GM19043 (cell line): ENCODE measurements at regions not wholly inside any gene's neighbourhood (a gene's known extent, or its start where the extent isn't known, plus 50 kb on each side); places are given as distances from the start of the nearest gene placed in this dataset.

Experiments used
- ATAC-seq: cut with Tn5 transposase; IDR thresholded peaks from one replicate; pipeline ENCODE4 v1.9.1; 2021; ENCODE audit warnings: low read depth; ENCODE audit not compliant: unreplicated experiment

- no peak for ATAC-seq
Observed at GRCh38 chr2:228866044-228866443, 405.0 kb downstream of the PID1 start.

DNA sequence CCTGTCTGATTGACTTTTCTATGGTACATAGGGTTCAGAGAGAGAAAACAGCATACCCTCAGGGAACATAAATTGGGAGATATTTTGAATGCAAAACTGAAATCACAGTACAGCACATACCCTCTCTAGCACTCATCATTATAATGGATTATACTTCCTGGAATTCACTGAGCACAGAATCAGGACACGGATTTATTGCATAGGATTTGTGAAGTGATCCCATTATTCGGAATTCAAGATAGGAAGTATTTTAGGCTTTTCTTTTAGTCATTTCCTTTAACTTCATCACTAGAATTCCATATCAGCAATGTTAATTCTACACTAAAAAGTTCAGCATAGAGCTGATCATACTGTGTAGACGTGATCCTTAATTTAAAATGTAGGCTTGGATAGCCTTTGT is 407.0 kb downstream of the PID1 start:
- no peak for ATAC-seq

GRCh38 chr2:228860601-228861285 is 410.3 kb downstream of the PID1 start:
- ATAC-seq: no peak

DNA sequence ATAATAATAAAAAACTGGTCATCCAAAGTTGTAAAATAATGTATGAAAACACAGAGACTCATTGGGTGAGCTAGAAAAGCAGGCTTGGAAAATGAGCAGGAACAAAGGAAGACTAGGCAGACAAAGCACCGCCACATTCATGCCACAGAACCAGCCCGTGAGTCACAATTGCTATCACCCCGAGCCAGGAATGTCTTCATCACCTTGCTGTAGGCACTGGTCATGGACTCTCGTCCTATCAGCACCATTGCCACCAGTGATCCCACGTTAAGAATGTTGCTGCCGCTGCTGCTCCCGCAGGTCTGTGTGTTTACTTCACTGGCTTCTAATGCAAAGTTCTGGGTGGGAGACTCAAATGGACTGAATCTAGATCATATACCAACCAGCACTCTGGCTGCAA is 417.9 kb downstream of the PID1 start:
- ATAC-seq: no peak

DNA sequence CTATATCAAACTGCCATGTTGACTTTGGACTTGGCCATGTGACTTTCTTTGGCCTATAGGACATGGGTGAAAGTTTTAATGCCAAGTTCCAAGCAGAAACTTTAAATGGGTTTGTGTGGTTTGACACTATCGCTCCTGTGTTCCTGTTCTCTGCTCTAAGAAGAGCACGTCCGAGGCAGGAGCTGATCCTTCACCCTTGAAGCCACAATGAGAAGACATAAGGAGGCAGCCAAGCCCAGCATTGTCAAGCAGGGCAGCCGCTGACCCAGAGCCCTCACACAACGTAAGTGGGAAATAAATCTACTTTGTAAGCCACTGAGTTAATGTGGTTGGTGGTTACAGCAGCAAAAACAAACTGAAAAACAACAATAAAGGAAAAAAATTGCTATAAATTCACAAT is 422.4 kb downstream of the PID1 start:
- ATAC-seq: no peak

GRCh38 chr2:228847684-228848083 is 423.4 kb downstream of the PID1 start:
- no peak for ATAC-seq

DNA sequence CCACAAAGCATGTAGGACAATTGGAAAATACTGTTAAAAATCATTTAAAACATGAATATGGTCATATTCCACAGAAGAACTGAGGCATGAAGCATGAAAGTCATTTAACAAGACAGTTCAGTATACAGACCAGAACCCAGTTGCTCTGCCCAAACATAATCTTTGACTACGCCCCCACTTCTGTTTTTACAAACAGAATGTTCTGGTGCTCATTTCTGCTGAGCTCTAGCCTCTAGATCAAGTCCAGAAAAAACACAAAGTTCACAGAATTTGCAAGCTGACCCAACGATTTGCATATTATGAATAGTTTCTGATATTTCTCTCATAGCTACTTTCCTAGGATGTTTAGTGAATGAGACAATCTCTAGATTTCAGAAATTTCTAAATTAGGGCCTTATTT is 424.9 kb downstream of the PID1 start:
- ATAC-seq: no peak

DNA sequence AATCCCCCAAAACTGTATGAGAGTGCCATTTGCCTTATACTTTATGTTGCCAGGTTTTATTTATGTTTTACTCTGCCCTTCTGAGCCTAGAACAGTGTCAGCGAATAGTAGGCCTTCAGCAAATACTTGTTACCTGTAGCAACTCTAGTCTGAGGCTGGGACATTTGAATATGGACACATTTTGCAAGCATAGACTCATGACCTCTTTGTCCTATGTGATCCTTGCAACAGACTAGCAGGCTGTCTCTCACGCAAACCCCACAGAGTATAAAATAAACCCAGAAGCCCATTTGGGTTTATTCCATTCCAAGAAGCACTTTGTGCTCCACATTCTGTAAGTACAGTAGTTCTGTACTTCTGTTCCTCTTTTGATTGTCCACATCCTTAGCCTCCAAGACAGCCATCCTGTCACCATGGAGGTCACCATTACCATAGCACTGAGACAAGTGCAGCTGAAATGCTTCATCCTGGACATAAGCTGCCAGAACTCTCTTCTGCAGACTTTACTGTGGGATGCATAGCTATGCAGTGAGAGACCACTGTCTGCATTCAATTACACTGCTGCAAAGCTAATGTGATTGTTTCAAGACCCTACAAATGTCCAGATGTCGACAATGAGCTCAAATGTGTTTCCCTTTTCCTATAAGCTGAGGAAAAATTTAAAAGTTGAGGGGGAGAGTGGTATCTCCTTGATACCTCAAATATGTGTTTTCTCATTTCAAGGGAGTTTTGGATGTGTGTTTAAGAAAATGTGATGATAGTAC is 425.7 kb downstream of the PID1 start:
- no peak for ATAC-seq

- no peak for ATAC-seq
Observed at GRCh38 chr2:228841877-228842276, 429.2 kb downstream of the PID1 start.

- ATAC-seq: no peak
Observed at GRCh38 chr2:228841475-228841874, 429.6 kb downstream of the PID1 start.

GRCh38 chr2:228840743-228841114 is 430.4 kb downstream of the PID1 start:
- ATAC-seq: no peak

GRCh38 chr2:228840113-228840742 is 430.9 kb downstream of the PID1 start:
- no peak for ATAC-seq

DNA sequence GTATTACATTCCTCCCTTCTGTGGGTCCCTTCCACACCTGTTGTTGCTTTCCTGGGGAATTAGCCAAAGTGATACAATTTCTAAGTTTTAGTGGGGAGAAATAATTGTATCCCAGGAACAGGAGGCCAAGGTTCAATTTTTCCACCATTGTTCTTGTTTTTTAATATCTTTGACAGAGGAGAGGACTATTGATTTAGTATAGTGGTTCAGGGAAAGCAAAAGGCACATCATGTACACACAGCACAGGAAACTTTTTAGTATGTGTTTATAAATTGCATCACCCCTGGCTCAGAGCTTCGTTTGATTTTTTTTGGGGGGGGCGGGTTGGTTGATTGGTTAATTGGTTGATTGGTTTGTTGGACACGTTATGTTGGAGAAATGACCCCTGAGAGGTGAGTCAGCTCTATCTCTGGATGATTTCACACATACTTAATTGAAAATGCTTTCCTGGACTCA is 431.6 kb downstream of the PID1 start:
- no peak for ATAC-seq

- no peak for ATAC-seq
Observed at GRCh38 chr2:228838819-228839218, 432.3 kb downstream of the PID1 start.

DNA sequence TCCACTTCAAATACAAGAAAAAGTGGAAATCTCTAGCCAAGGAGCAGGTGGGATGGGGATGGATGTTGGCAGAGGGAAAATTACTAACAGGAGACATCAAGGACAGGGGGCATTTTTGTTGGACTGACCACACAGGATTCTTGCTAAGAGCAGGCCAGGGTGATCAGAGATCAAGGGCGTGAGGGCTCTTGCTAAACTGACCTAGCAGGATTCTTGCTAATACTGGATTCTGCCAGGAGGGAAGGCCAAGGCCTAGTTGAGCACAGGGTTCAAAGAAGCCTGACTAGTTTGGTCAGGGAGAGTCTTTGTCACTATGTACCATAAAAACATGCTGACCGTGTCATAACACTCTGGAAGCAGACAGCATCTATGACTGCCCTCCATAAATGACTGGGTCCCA is 442.7 kb downstream of the PID1 start:
- ATAC-seq: no peak

DNA sequence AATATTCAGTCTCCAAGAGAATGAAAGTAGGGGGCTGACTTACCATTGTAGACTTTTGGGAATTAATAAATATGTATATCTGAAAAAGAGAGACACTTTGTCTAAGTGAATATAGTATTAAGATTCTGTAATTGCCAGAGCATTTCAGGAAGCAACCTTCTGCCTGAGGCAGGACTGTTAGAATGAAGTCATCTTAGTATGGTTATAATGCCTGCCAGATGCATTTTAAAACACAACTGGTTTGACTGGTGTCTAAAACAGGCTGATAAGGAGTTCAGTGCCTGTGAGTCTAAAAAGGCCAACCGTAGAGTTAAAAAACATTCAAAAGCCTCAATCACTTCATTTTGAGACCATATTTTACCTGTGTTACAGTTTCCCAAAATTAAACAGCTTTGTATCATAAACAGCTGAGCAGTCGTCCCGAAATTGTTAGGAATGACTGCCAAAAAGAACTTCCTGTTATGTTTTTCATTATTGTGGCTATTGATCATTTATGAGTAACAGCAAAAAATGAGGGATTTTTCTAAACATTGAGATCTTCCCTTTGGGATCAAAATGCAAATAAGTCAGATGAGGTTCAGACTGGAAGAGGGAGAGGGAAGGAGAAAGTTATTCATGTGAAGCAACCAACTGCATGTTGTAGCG is 443.9 kb downstream of the PID1 start:
- no peak for ATAC-seq

- no peak for ATAC-seq
Observed at GRCh38 chr2:228819701-228820100, 451.4 kb downstream of the PID1 start.

DNA sequence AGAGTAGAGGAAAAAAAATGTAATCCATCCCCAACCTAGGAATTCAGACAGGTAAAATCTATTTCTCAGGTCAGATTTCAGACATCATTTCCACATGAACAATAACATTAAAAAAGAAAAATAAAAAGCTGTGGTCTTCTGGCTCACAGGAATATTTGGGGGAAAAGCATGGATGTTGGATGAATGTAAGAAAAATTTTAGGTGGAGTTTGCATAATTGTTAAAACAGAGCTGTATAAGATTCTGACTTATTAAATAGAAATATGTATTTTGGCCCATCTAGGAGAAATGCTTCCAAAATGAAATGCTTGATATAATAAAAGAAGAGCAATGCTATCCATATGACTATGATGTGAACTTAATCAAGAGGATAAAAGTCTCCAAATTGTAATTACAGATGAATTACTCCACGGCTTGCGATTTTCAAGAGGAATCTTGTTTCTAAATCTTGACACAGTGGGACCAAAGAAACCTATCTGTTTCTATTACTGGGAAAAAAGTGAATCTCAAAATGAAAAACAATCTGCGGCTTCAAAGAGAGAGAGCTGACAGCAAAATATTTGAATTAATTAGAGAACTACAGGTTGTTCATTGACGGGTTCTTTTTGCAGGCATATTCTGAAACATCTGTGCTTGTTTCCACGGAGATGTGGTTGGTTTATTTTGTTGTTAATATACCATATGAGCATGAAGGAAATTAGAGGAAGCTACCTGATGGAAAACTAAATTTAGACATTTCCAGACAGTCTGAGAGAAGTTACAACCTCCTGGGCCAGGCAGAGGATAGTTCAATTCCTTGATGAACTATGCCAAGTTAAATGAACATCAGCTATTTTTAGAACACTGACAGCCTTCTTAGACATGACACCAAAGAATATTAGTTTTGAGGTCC is 468.7 kb downstream of the PID1 start:
- no peak for ATAC-seq

DNA sequence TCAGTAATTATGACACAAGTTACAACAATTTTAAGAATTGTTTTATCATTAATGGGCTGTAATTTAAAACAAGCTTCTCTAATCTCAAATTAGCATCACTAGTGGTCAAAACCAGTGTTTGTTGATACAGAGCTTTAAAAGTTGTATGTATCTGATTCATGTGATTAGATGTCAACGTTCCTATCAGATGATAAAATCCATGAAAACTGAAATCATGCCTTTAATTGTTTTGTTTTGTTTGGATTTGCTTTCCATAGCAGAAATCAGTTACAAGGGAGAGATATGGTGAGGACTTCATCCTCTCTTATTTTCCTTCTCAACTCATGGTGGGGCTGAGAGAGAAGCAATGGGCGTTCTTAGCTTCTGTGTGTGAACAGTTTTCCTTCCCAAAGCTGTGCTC is 469.6 kb downstream of the PID1 start:
- no peak for ATAC-seq

DNA sequence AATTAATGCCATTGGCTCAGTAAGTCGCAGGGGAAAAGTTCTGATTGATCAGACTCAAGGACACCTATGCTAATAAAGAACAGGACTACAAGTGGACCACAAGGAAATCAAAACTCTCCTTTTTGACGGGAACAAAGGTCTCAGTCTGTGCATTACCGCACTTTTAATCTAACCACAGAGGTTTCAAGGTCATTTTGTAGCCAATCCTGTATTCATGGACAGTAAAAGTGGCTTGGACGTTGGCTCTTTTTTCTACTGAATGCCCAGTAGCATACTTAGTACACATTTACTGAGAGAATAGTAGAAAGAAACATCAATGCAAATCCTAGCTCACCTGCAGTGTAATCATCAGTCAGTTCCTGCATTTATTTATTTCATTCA is 471.9 kb downstream of the PID1 start:
- no peak for ATAC-seq
